HUES64 (cell line): ENCODE measurements at regions not wholly inside any gene's neighbourhood (a gene's known extent, or its start where the extent isn't known, plus 50 kb on each side); places are given as distances from the start of the nearest gene placed in this dataset.

Experiments
- H3K27ac ChIP-seq: 2 replicates; pipeline ENCODE4 v1.7.0; 2013; ENCODE audit warnings: low read depth, low read length, inconsistent platforms
- H3K27me3 ChIP-seq: 2 replicates; pipeline ENCODE4 v1.6.1; 2013; ENCODE audit warnings: mild to moderate bottlenecking, low read length; ENCODE audit not compliant: insufficient read depth
- H3K36me3 ChIP-seq: 2 replicates; pipeline ENCODE4 v1.6.1; 2013; ENCODE audit warnings: mild to moderate bottlenecking, low read length; ENCODE audit not compliant: insufficient read depth
- H3K4me1 ChIP-seq: 2 replicates; pipeline ENCODE4 v1.6.1; 2013; ENCODE audit warnings: mild to moderate bottlenecking, low read length, moderate library complexity; ENCODE audit not compliant: insufficient read depth
- H3K4me3 ChIP-seq: 2 replicates; pipeline ENCODE4 v1.5.1; 2013; ENCODE audit warnings: mild to moderate bottlenecking, low read length, moderate library complexity
- H3K9ac ChIP-seq: 2 replicates; pipeline ENCODE4 v1.6.1; 2013; ENCODE audit warnings: mild to moderate bottlenecking, low read depth, low read length
- H3K9me3 ChIP-seq: 2 replicates; pipeline ENCODE4 v1.6.1; 2013; ENCODE audit warnings: low read depth, low read length; ENCODE audit not compliant: insufficient read depth
- whole genome bisulfite sequencing: fragments of 150-250, 120-280 bp; methylation state at CpG from one replicate; pipeline ENCODE4 v1.1.7; 2013; ENCODE audit warnings: missing lambda C conversion rate; 5-methylcytosine and 5-hydroxymethylcytosine counted together

GRCh38 chr4:14111730-14112181, 484.2 kb upstream of the BOD1L1 start:
- no peak overlapping the region for H3K27ac ChIP-seq
- WGBS, result 91% methylated on average over 6 of the region's 6 CpGs
- no peaks in the 10 kb centered on the region for H3K27me3 ChIP-seq
- H3K4me3 ChIP-seq, result no peak overlapping the region
- H3K9ac ChIP-seq, result no peak overlapping the region
- no peaks in the 10 kb centered on the region for H3K36me3 ChIP-seq
- peaks cover 4% of the 10 kb centered on the region for H3K4me1 ChIP-seq
- H3K9me3 ChIP-seq, result peaks cover 11% of the 10 kb centered on the region

- peaks cover 4% of the 10 kb centered on the region for H3K4me1 ChIP-seq
- H3K9ac ChIP-seq, result no peak overlapping the region
- 60% methylated on average over 1 of the region's 1 CpG for WGBS
- no peak overlapping the region for H3K4me3 ChIP-seq
- no peak overlapping the region for H3K27ac ChIP-seq
- H3K27me3 ChIP-seq, result no peaks in the 10 kb centered on the region
- no peaks in the 10 kb centered on the region for H3K9me3 ChIP-seq
- H3K36me3 ChIP-seq, result no peaks in the 10 kb centered on the region
Observed at GRCh38 chr4:14115106-14115505, 487.6 kb upstream of the BOD1L1 start.

GRCh38 chr4:14117575-14118238, 490.2 kb upstream of the BOD1L1 start:
- Histone ChIP-seq H3K9me3 (no peaks in the 10 kb centered on the region), H3K9ac (no peak overlapping the region), H3K36me3 (no peaks in the 10 kb centered on the region), H3K4me1 (peaks cover 4% of the 10 kb centered on the region), H3K27me3 (no peaks in the 10 kb centered on the region), H3K27ac (no peak overlapping the region), H3K4me3 (no peak overlapping the region)
- 88% methylated on average over 3 of the region's 3 CpGs for WGBS

- no peak overlapping the region for H3K27ac ChIP-seq
- no peaks in the 10 kb centered on the region for H3K4me1 ChIP-seq
- H3K27me3 ChIP-seq, result no peaks in the 10 kb centered on the region
- no peak overlapping the region for H3K4me3 ChIP-seq
- no peak overlapping the region for H3K9ac ChIP-seq
- 91% methylated on average over 2 of the region's 2 CpGs for WGBS
- no peaks in the 10 kb centered on the region for H3K36me3 ChIP-seq
- no peaks in the 10 kb centered on the region for H3K9me3 ChIP-seq
Observed at GRCh38 chr4:14124816-14125215, 497.3 kb upstream of the BOD1L1 start.

- Histone ChIP-seq H3K4me3 (no peak overlapping the region), H3K9me3 (no peaks in the 10 kb centered on the region), H3K27ac (no peak overlapping the region), H3K4me1 (no peaks in the 10 kb centered on the region), H3K36me3 (no peaks in the 10 kb centered on the region), H3K27me3 (no peaks in the 10 kb centered on the region), H3K9ac (no peak overlapping the region)
- no CpG with 5 or more reads among the region's 1 CpG for WGBS
Observed at GRCh38 chr4:14125375-14126129, 498.0 kb upstream of the BOD1L1 start.

GRCh38 chr4:14130551-14130950, 503.0 kb upstream of the BOD1L1 start:
- 82% methylated on average over 2 of the region's 2 CpGs for WGBS
- no peaks in the 10 kb centered on the region for H3K36me3 ChIP-seq
- no peaks in the 10 kb centered on the region for H3K4me1 ChIP-seq
- no peaks in the 10 kb centered on the region for H3K9me3 ChIP-seq
- H3K9ac ChIP-seq, result no peak overlapping the region
- no peaks in the 10 kb centered on the region for H3K27me3 ChIP-seq
- H3K4me3 ChIP-seq, result no peak overlapping the region
- no peak overlapping the region for H3K27ac ChIP-seq

GRCh38 chr4:14131335-14131734, 503.8 kb upstream of the BOD1L1 start:
- H3K27me3 ChIP-seq, result no peaks in the 10 kb centered on the region
- H3K9me3 ChIP-seq, result no peaks in the 10 kb centered on the region
- H3K4me1 ChIP-seq, result no peaks in the 10 kb centered on the region
- H3K36me3 ChIP-seq, result no peaks in the 10 kb centered on the region
- no peak overlapping the region for H3K9ac ChIP-seq
- H3K4me3 ChIP-seq, result no peak overlapping the region
- no peak overlapping the region for H3K27ac ChIP-seq
- 100% methylated on average over 1 of the region's 1 CpG for WGBS

- H3K4me3 ChIP-seq, result no peak overlapping the region
- H3K9ac ChIP-seq, result no peak overlapping the region
- no peaks in the 10 kb centered on the region for H3K4me1 ChIP-seq
- H3K36me3 ChIP-seq, result no peaks in the 10 kb centered on the region
- 83% methylated on average over 1 of the region's 1 CpG for WGBS
- H3K9me3 ChIP-seq, result no peaks in the 10 kb centered on the region
- H3K27me3 ChIP-seq, result no peaks in the 10 kb centered on the region
- no peak overlapping the region for H3K27ac ChIP-seq
Observed at GRCh38 chr4:14132301-14132700, 504.8 kb upstream of the BOD1L1 start.

- H3K27me3 ChIP-seq, result no peaks in the 10 kb centered on the region
- H3K36me3 ChIP-seq, result no peaks in the 10 kb centered on the region
- no peaks in the 10 kb centered on the region for H3K4me1 ChIP-seq
- H3K27ac ChIP-seq, result no peak overlapping the region
- no peak overlapping the region for H3K4me3 ChIP-seq
- no peak overlapping the region for H3K9ac ChIP-seq
- 0 out of 2 replicates have a peak, but pooled peaks cover 4% of the 10 kb centered on the region for H3K9me3 ChIP-seq
Observed at GRCh38 chr4:14138106-14138505, 510.6 kb upstream of the BOD1L1 start.

- WGBS, result no CpG with 5 or more reads among the region's 1 CpG
- H3K4me1 ChIP-seq, result no peaks in the 10 kb centered on the region
- H3K27me3 ChIP-seq, result no peaks in the 10 kb centered on the region
- H3K9ac ChIP-seq, result no peak overlapping the region
- H3K9me3 ChIP-seq, result 0 out of 2 replicates have a peak, but pooled peaks cover 4% of the 10 kb centered on the region
- H3K36me3 ChIP-seq, result no peaks in the 10 kb centered on the region
- no peak overlapping the region for H3K27ac ChIP-seq
- no peak overlapping the region for H3K4me3 ChIP-seq
Observed at GRCh38 chr4:14143892-14144291, 516.4 kb upstream of the BOD1L1 start.

GRCh38 chr4:14149176-14150053, 521.9 kb upstream of the BOD1L1 start:
- Histone ChIP-seq H3K27me3 (no peaks in the 10 kb centered on the region), H3K9me3 (no peaks in the 10 kb centered on the region), H3K4me1 (no peaks in the 10 kb centered on the region), H3K27ac (no peak overlapping the region), H3K9ac (no peak overlapping the region), H3K4me3 (no peak overlapping the region), H3K36me3 (no peaks in the 10 kb centered on the region)
- 78% methylated on average over 6 of the region's 6 CpGs for WGBS
